C4-2B (cell line): ENCODE measurements at regions not wholly inside any gene's neighbourhood (a gene's known extent, or its start where the extent isn't known, plus 50 kb on each side); places are given as distances from the start of the nearest gene placed in this dataset.

ENCODE experiments used
- CTCF ChIP-seq: fragments of 450-650 bp; conservative IDR thresholded peaks from 2 replicates; pipeline ENCODE4 v1.5.1; 2017; ENCODE audit warnings: mild to moderate bottlenecking
- ZFX ChIP-seq: fragments of 450-650 bp; IDR thresholded peaks from 2 replicates; pipeline ENCODE4 v1.6.1; 2017

- TF ChIP-seq CTCF (no peak), ZFX (no peak)
Measured at GRCh38 chr7:17234398-17235031, 63.9 kb upstream of the AHR start.
